ENCODE measurements at regions not wholly inside any gene's neighbourhood (a gene's known extent, or its start where the extent isn't known, plus 50 kb on each side); places are given as distances from the start of the nearest gene placed in this dataset.

DNA sequence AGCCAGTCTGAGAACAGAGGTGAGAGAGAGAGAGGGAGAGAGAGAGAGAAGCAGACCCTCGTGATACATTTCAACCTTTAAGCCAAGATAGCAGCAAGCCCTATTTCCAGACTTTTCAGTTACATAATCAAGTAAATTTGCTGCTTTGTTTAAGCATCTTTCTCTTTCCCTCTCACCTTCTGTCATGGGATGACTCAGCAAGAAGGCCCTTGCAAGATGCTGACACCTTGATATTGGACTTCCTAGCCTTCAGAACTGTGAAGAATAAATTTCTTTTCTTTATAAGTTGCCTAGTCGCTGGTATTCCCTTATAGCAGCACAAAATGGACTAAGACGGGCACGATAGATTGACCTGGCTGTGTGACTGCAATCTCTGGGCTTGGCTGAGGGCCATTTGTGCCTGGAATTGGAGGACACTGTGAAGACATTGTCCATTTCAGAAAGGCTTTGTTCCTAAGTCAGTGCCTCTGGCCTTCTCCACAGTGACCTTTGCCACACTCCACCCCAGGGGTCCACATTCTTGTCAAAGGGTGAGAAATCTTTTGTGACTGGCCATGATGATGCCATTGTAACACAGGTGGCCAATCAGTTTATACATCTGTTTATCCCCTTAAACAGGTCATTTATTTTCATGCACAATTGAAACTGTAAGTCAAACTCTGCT, 51.3 kb upstream of the ITSN2 start:
- no peak for DNase-seq (ENCODE audit: extremely low read depth, low read depth)
- TF ChIP-seq, protein P1, sequence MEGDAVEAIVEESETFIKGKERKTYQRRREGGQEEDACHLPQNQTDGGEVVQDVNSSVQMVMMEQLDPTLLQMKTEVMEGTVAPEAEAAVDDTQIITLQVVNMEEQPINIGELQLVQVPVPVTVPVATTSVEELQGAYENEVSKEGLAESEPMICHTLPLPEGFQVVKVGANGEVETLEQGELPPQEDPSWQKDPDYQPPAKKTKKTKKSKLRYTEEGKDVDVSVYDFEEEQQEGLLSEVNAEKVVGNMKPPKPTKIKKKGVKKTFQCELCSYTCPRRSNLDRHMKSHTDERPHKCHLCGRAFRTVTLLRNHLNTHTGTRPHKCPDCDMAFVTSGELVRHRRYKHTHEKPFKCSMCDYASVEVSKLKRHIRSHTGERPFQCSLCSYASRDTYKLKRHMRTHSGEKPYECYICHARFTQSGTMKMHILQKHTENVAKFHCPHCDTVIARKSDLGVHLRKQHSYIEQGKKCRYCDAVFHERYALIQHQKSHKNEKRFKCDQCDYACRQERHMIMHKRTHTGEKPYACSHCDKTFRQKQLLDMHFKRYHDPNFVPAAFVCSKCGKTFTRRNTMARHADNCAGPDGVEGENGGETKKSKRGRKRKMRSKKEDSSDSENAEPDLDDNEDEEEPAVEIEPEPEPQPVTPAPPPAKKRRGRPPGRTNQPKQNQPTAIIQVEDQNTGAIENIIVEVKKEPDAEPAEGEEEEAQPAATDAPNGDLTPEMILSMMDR (IDR thresholded peaks at IDR 0.05; ENCODE audit: low read depth, low read length): no peak

DNA sequence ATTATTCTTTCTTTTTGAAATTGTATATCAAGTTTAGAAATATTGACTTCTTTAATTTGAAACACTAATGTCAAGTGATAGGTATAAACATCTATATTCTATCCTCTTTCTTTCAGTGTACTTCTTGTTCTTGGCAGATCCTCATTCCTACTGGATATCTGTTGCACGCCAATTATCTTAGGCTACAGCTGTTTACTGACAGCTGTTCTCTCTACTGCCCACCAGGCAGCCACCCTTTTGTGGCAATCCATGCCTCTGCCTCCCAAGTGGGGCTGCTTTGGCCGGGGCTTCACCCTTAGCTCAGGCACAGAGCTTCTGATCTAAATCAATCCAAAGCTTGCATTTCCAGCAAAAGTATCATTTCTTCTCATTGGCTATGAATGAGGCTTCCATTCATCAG, 50.6 kb upstream of the ITSN2 start:
- DNase-seq (ENCODE audit: extremely low read depth, low read depth): no peak

DNA sequence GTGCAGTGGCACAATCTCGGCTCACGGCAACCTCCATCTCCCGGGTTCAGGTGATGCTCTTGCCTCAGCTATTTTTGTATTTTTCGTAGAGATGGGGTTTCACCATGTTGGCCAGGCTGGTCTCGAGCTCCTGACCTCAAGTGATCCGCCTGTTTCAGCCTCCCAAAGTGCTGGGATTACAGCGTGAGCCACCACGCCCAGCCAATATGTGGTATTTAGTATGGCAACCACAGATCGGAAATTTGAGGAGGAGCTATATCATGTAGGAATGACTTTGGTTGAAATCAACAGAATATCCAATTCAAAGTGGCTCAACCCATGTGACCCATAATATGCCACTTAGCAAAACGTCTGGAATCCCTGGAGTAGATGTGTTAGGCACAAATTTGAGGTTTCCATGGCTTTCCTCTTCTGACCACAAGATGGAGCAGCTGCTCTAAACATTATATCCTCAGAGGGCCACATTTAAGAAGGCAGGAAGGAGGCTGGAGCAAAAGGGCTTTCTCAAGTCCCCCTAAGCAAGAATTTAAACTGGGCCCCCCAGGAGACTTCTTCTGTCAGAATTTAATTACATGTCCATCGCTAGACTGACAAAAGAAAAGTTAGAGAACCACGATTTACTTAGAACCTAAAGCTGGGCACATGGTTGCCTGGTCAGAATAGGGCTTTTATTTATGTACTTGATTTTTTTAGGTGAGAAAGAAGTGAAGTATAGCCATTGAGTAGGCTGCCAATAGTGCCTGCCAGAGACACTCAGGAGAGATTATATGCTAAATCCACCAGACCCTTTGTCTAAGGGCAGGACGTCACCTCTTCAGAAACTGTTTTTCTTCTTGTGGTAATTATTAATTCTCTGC, 49.6 kb upstream of the ITSN2 start:
- DNase-seq (ENCODE audit: extremely low read depth, low read depth): peak; percentile 30
- TF ChIP-seq, protein P1 (IDR thresholded peaks at IDR 0.05; ENCODE audit: low read depth, low read length): peak; percentile 89

More for the DNA sequence above, 50.6 kb upstream of the ITSN2 start:
- TF ChIP-seq, protein P1 (IDR thresholded peaks at IDR 0.05; ENCODE audit: low read depth, low read length): no peak

All from AG09319 (cell line).